GM23338 (cell line): ENCODE measurements at regions not wholly inside any gene's neighbourhood (a gene's known extent, or its start where the extent isn't known, plus 50 kb on each side); places are given as distances from the start of the nearest gene placed in this dataset.

Experiments
- ATAC-seq: fragments of 200-7000 bp; cut with Tn5 transposase; 3 replicates; pipeline ENCODE4 v1.9.1; 2020
- DNase-seq: peaks from one replicate; pipeline ENCODE4 v3.0.0-alpha.2; 2015; ENCODE audit warnings: low spot score
- H2AFZ ChIP-seq: fragments of 200-600 bp; sonication (generic); 2 replicates; pipeline ENCODE4 v1.8.0; 2016; ENCODE audit warnings: antibody characterized with exemption, mild to moderate bottlenecking, moderate library complexity
- H3F3A ChIP-seq: fragments of 200-600 bp; sonication (generic); replicated peaks from 2 replicates; pipeline ENCODE4 v1.8.0; 2017; ENCODE audit warnings: antibody characterized with exemption, mixed run types, low read depth
- H3K27ac ChIP-seq: fragments of 200-600 bp; sonication (generic); 2 replicates; pipeline ENCODE4 v1.6.1; 2016; ENCODE audit warnings: low read depth
- H3K27me3 ChIP-seq: fragments of 200-600 bp; sonication (generic); 2 replicates; pipeline ENCODE4 v1.8.0; 2016; ENCODE audit warnings: mild to moderate bottlenecking, mixed run types, moderate library complexity; ENCODE audit not compliant: insufficient read depth
- H3K36me3 ChIP-seq: fragments of 200-600 bp; sonication (generic); 2 replicates; pipeline ENCODE4 v1.8.0; 2016; ENCODE audit warnings: mild to moderate bottlenecking; ENCODE audit not compliant: insufficient read depth
- H3K4me1 ChIP-seq: fragments of 200-600 bp; sonication (generic); 2 replicates; pipeline ENCODE4 v1.8.0; 2016; ENCODE audit warnings: mild to moderate bottlenecking, moderate library complexity; ENCODE audit not compliant: insufficient read depth
- H3K4me2 ChIP-seq: fragments of 200-600 bp; sonication (generic); 2 replicates; pipeline ENCODE4 v1.7.1; 2017; ENCODE audit warnings: mixed run types
- H3K4me3 ChIP-seq: fragments of 200-600 bp; sonication (generic); 2 replicates; pipeline ENCODE4 v1.6.1; 2016; ENCODE audit warnings: mixed run types
- H3K79me2 ChIP-seq: fragments of 200-600 bp; sonication (generic); replicated peaks from 2 replicates; pipeline ENCODE4 v1.8.0; 2017; ENCODE audit warnings: mild to moderate bottlenecking; ENCODE audit not compliant: insufficient read depth
- H3K9me2 ChIP-seq: fragments of 200-600 bp; sonication (generic); 2 replicates; pipeline ENCODE4 v1.8.0; 2017; ENCODE audit not compliant: insufficient read depth
- H4K20me1 ChIP-seq: fragments of 200-600 bp; sonication (generic); replicated peaks from 2 replicates; pipeline ENCODE4 v1.8.0; 2017; ENCODE audit warnings: mild to moderate bottlenecking; ENCODE audit not compliant: insufficient read depth
- H3K27ac Mint-ChIP-seq: 2 replicates; pipeline ENCODE4 v1.8.0; 2020; ENCODE audit warnings: inconsistent platforms, mild to moderate bottlenecking, moderate library complexity, mixed read lengths
- H3K27me3 Mint-ChIP-seq: 3 replicates; pipeline ENCODE4 v1.8.0; 2022; ENCODE audit warnings: low read depth, mild to moderate bottlenecking, moderate library complexity, mixed read lengths, inconsistent platforms; ENCODE audit not compliant: insufficient read depth, poor library complexity
- H3K36me3 Mint-ChIP-seq: 3 replicates; pipeline ENCODE4 v1.8.0; 2021; ENCODE audit warnings: low read depth, mild to moderate bottlenecking, inconsistent platforms, moderate library complexity, mixed read lengths
- H3K4me1 Mint-ChIP-seq: 3 replicates; pipeline ENCODE4 v1.8.0; 2020; ENCODE audit warnings: mild to moderate bottlenecking, inconsistent platforms, mixed read lengths
- H3K4me3 Mint-ChIP-seq: 3 replicates; pipeline ENCODE4 v1.8.0; 2021; ENCODE audit warnings: moderate library complexity, mild to moderate bottlenecking, inconsistent platforms, mixed read lengths
- H3K9me3 Mint-ChIP-seq: 3 replicates; pipeline ENCODE4 v1.8.0; 2020; ENCODE audit warnings: moderate library complexity, mild to moderate bottlenecking, inconsistent platforms, mixed read lengths
- CREB1 ChIP-seq: fragments of 250-450 bp; sonication (Bioruptor Pico); IDR thresholded peaks from 2 replicates; pipeline ENCODE4 v1.5.0; 2020; ENCODE audit warnings: low read depth, mild to moderate bottlenecking, moderate library complexity
- ETS1 ChIP-seq: IDR thresholded peaks from 2 replicates; pipeline ENCODE4 v1.6.1; 2016; ENCODE audit warnings: antibody characterized with exemption
- EZH2 ChIP-seq: fragments of 200-600 bp; sonication (generic); IDR thresholded peaks from one replicate; pipeline ENCODE4 v1.8.0; 2017; ENCODE audit warnings: antibody characterized with exemption, mild to moderate bottlenecking, low read depth; ENCODE audit not compliant: unreplicated experiment
- EZH2phosphoT487 ChIP-seq: fragments of 200-600 bp; sonication (generic); IDR thresholded peaks from one replicate; pipeline ENCODE4 v1.8.1; 2018; ENCODE audit warnings: antibody characterized with exemption; ENCODE audit not compliant: unreplicated experiment
- JUNB ChIP-seq: IDR thresholded peaks from one replicate; pipeline ENCODE4 v1.6.1; 2016; ENCODE audit warnings: antibody characterized with exemption; ENCODE audit not compliant: unreplicated experiment
- NANOG ChIP-seq: IDR thresholded peaks from 2 replicates; pipeline ENCODE4 v1.6.1; 2016; ENCODE audit warnings: antibody characterized with exemption, borderline replicate concordance
- POLR2AphosphoS5 ChIP-seq: IDR thresholded peaks from 2 replicates; pipeline ENCODE4 v1.6.1; 2016; ENCODE audit warnings: antibody characterized with exemption, low read depth
- REST ChIP-seq: IDR thresholded peaks from one replicate; pipeline ENCODE4 v1.6.1; 2018; ENCODE audit warnings: antibody characterized with exemption; ENCODE audit not compliant: unreplicated experiment
- STAT1 ChIP-seq: IDR thresholded peaks from one replicate; pipeline ENCODE4 v1.6.1; 2016; ENCODE audit warnings: antibody characterized with exemption; ENCODE audit not compliant: unreplicated experiment
- ZNF114 ChIP-seq: fragments of 250-450 bp; sonication (Bioruptor Pico); IDR thresholded peaks from 2 replicates; pipeline ENCODE4 v1.5.0; 2020; ENCODE audit warnings: mild to moderate bottlenecking, moderate library complexity
- ZNF331 ChIP-seq: fragments of 250-450 bp; sonication (Bioruptor Pico); IDR thresholded peaks from 2 replicates; pipeline ENCODE4 v1.5.0; 2020; ENCODE audit warnings: low read depth, mild to moderate bottlenecking, moderate library complexity
- ZNF462 ChIP-seq: fragments of 250-450 bp; sonication (Bioruptor Pico); IDR thresholded peaks from 2 replicates; pipeline ENCODE4 v1.5.0; 2020; ENCODE audit warnings: mild to moderate bottlenecking, moderate library complexity
- TF ChIP-seq, protein P1 (sequence below), 2 experiments: fragments of 200-600 bp in 1 of 2; sonication (generic) in 1 of 2; conservative IDR thresholded peaks; 2 replicates each; pipeline versions ENCODE4 v1.5.1 to v1.6.1; 2016 to 2017; ENCODE audit warnings: antibody characterized with exemption in 2 of 2, low read depth in 2 of 2, mild to moderate bottlenecking in 2 of 2, moderate library complexity in 1 of 2

DNA sequence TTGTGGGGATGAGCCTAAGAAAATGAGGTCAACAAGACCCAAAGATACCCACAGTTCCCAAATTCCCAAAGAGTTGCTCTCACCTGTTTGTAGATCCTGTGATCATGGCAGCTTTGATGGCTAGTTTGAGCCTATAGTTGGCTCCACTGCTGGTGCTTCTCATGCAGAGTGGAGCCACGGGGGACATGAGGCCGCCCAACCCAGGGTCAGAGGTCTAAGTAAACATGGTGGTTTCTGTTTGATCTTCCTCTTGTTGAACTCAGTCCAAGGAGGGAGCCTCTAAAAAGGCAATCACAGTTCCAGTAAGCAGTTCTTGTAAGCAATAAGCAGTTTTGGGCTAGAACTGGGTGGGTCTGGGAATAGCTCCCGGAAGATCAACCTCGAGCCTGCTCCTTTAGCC is 125.6 kb upstream of the DHRS4 start:
- H3K9me3 Mint-ChIP-seq, result no peaks in the 10 kb centered on the region
- no peak for DNase-seq
- no peak overlapping the region for H3K27ac Mint-ChIP-seq
- ATAC-seq, result no peak
- H3K4me3 ChIP-seq, result no peak overlapping the region
- peaks cover 6% of the 10 kb centered on the region for H3K9me2 ChIP-seq
- H3K27me3 ChIP-seq, result no peaks in the 10 kb centered on the region
- H3K36me3 ChIP-seq, result no peaks in the 10 kb centered on the region
- H2AFZ ChIP-seq, result no peak overlapping the region
- H3K27ac ChIP-seq, result no peak overlapping the region
- H4K20me1 ChIP-seq, result no peaks in the 10 kb centered on the region
- H3K79me2 ChIP-seq, result no peaks in the 10 kb centered on the region
- TF ChIP-seq JUNB (no peak), NANOG (no peak), ZNF331 (CRISPR knock-in tag) (no peak), POLR2AphosphoS5 (no peak), ZNF462 (CRISPR knock-in tag) (no peak), ETS1 (no peak), EZH2phosphoT487 (no peak), EZH2 (no peak), REST (no peak), STAT1 (no peak), CREB1 (no peak), ZNF114 (CRISPR knock-in tag) (no peak)
- TF ChIP-seq, protein P1, sequence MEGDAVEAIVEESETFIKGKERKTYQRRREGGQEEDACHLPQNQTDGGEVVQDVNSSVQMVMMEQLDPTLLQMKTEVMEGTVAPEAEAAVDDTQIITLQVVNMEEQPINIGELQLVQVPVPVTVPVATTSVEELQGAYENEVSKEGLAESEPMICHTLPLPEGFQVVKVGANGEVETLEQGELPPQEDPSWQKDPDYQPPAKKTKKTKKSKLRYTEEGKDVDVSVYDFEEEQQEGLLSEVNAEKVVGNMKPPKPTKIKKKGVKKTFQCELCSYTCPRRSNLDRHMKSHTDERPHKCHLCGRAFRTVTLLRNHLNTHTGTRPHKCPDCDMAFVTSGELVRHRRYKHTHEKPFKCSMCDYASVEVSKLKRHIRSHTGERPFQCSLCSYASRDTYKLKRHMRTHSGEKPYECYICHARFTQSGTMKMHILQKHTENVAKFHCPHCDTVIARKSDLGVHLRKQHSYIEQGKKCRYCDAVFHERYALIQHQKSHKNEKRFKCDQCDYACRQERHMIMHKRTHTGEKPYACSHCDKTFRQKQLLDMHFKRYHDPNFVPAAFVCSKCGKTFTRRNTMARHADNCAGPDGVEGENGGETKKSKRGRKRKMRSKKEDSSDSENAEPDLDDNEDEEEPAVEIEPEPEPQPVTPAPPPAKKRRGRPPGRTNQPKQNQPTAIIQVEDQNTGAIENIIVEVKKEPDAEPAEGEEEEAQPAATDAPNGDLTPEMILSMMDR (conservative IDR thresholded peaks at IDR 0.05; ENCODE audit: low read depth in 2 of 2), result no peak
- H3K36me3 Mint-ChIP-seq, result no peaks in the 10 kb centered on the region
- H3K4me1 ChIP-seq, result no peaks in the 10 kb centered on the region
- H3K27me3 Mint-ChIP-seq, result peaks cover 1% of the 10 kb centered on the region
- no peaks in the 10 kb centered on the region for H3F3A ChIP-seq
- no peak overlapping the region for H3K4me2 ChIP-seq
- no peaks in the 10 kb centered on the region for H3K4me1 Mint-ChIP-seq
- no peak overlapping the region for H3K4me3 Mint-ChIP-seq
